Left forelimb (tissue), 1 donor: ENCODE measurements at regions not wholly inside any gene's neighbourhood (a gene's known extent, or its start where the extent isn't known, plus 50 kb on each side); places are given as distances from the start of the nearest gene placed in this dataset.

Experiments used
- DNase-seq: peaks from one replicate; pipeline ENCODE4 v3.0.0-alpha.2; 2018; ENCODE audit warnings: low spot score

GRCh38 chr13:107475753-107476453 lies 739.4 kb downstream of the LIG4 start:
- DNase-seq = no peak

DNA sequence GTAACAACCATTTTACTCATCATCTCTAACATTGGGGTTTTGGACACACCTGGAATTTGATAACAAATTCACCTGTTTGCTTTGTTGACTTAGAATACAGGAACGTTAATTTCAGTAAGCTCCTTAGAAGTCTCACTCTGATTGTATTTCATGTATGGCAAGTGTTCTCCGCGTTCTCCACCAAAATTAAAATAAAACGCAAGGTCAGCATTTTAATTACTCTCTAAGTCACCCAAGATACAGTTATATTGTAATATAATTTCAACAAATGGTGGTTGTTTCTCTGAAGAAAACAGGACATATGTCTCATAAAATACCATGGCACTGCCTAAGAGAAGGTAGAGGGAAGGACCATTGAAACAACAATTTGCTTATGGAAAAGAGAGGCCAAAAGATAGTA lies 742.1 kb downstream of the LIG4 start:
- no peak for DNase-seq

DNA sequence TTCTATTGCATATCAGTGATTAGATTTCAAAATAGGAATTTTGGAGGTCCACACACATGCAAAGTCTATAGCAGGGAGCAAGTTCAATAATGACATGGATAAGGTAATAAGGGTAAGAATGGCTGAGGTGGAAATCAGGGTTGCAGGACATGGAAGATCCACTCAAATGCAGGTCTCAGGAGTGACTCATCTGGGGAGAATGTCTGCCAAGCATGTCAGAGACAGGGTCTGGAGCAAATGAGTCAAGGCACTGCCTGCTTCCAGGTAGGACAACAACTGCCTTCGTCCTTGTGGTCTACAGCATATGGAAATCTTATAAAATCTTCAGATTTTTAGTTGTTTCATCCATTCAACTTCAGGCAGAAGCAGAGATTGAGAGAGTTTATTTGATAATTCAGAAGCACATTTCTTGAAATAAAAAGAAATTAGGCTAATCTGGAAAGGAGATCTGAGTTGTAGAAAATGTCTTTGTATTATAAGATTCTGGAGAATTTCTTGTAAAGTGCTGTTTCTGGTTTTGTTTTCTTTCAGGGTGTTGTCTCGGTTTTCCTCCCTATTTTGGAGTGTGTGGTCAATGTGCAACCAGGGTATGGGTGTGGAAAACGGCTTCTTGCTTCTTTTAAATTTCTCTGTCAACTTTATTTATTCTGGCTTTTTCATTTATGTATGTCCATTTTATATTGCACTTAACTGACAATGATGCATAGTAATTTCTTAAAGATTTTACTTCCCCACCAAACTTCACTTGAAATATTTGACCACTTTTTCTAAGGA lies 748.8 kb downstream of the LIG4 start:
- DNase-seq = no peak

GRCh38 chr13:107462501-107462900 lies 752.8 kb downstream of the LIG4 start:
- no peak for DNase-seq

GRCh38 chr13:107461751-107462150 lies 753.6 kb downstream of the LIG4 start:
- no peak for DNase-seq

GRCh38 chr13:107459430-107459829 lies 755.9 kb downstream of the LIG4 start:
- DNase-seq = no peak

GRCh38 chr13:107458269-107458668 lies 757.1 kb downstream of the LIG4 start:
- DNase-seq = no peak

GRCh38 chr13:107457686-107458085 lies 757.6 kb downstream of the LIG4 start:
- DNase-seq = no peak

DNA sequence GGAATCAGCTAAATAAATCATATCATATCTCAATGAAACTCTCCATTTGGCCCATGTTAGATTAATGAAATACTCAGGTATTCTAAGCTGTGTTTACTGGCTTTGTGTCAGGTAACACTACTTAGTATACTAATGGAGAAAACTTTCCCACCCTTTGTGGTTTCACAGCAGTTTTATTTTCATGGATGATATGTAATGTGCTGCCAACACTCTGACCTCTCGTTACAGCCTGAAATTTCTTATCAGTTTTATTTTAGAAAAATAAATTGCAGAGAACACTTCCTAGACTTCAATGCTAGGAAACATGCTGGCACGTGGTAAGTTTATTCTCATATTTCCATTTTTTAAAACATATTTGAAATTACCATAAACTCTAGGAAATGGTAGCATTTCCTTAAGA lies 758.9 kb downstream of the LIG4 start:
- DNase-seq = no peak

DNA sequence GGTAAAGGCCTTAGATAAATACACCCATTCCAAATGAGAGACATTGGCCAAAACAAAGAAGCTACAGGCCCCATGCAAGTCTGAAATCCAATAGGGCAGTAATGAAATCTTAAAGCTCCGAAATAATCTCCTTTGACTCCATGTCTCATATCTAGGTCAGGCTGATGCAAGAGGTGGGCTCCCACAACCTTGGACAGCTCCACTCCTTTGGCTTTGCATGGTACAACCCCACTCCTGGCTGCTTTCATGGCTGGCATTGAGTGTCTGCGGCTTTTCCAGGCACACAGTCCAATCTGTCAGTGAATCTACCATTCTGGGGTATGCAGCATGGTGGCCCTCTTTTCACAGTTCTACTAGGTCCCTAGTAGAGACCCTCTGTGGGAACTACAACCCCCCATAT lies 762.5 kb downstream of the LIG4 start:
- DNase-seq = no peak

- peak; percentile 70 for DNase-seq
Observed at GRCh38 chr13:107450931-107451330, 764.4 kb downstream of the LIG4 start.

DNA sequence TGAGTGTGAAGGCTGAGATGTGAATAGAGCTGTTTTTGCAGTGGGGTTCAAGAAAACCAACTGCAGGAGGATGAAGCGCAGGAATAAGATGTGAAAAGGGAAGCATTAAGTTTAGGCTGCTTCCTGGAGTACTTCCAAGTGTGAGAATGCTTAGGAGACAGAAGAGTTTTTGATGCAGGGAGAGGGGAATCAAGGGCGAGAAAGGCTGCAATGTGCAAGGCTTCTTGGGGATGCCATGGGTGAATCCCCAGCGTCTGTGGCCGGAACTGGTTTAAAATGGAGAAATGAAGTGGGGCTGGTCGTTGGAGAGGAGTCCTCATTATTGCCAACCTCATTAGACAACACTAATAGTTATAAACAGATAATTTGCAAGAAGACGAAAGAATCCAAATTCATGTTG lies 764.9 kb downstream of the LIG4 start:
- no peak for DNase-seq

- no peak for DNase-seq
Observed at GRCh38 chr13:107447591-107447990, 767.7 kb downstream of the LIG4 start.

GRCh38 chr13:107441279-107441678 lies 774.1 kb downstream of the LIG4 start:
- DNase-seq = no peak

- DNase-seq = no peak
Observed at GRCh38 chr13:107438251-107438650, 777.1 kb downstream of the LIG4 start.

GRCh38 chr13:107434347-107434746 lies 781.0 kb downstream of the LIG4 start:
- DNase-seq = no peak

GRCh38 chr13:107427536-107427935 lies 787.8 kb downstream of the LIG4 start:
- DNase-seq = no peak

DNA sequence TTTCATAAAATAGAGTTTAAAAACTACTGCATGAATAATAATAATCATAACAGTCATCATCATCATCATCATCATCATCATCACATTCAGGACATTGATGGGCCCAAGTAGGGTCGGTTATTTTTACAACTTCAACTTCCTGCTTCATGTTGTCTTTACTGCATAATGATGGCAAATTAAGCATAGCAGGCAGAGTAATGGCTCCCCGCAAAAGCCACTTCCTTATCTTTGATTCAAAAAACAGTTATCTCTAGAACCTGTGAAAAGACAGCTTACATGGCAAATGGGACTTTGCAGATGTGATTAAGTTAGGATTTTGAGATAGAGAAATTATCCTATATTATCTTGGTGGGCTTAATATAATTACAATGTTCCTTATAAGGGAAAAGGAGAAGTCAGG lies 792.9 kb downstream of the LIG4 start:
- no peak for DNase-seq

- no peak for DNase-seq
Observed at GRCh38 chr13:107421951-107422350, 793.4 kb downstream of the LIG4 start.

GRCh38 chr13:107421028-107421427 lies 794.3 kb downstream of the LIG4 start:
- no peak for DNase-seq

GRCh38 chr13:107413005-107413404 lies 802.3 kb downstream of the LIG4 start:
- no peak for DNase-seq

GRCh38 chr13:107407074-107407473 lies 808.3 kb downstream of the LIG4 start:
- DNase-seq = no peak

DNA sequence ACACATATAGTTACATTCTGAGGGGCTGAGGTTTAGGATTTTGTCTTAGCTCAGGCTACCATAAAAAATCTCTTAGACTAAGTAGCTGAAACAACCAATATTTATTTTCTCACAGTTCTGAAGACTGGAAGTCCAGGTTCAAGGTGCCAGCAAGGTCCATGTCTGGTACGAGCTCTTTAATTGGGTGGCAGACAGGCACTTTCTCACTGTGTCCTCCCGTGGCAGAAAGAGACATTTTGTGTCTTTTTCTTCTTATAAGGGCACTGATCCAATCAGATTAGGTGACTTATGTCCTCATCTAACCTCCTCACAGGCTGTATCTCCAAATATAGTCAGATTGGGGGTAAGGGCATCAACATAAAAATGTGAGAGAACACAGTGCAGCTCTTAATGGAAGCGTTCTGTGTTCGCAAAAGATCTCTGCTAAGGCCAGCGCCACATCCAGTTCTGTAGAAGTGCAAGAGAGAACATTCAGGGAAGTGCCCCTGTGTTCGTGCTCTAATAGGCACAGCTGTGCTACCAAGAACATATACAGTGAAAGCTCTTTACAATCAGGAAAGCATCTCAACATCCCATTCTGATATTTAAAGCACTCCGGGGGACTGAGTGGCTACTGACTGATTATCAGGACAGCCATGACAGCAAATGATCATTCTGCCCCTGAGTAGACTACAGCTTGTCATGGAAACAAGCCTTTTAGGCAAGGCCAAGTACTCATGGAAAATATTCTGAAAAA lies 819.2 kb downstream of the LIG4 start:
- no peak for DNase-seq
